ENCODE measurements at regions not wholly inside any gene's neighbourhood (a gene's known extent, or its start where the extent isn't known, plus 50 kb on each side); places are given as distances from the start of the nearest gene placed in this dataset.

GRCh38 chr3:102248981-102249705, 185.7 kb upstream of the ZPLD1 start:
- CTCF ChIA-PET, result interaction anchor here (1.0 to 1.2 kb wide), 2 partner anchors 20 to 34 kb away, joined by 3 read pairs; no protein-coding TSS in a partner anchor

GRCh38 chr3:102255736-102256135, 179.1 kb upstream of the ZPLD1 start:
- ChIA-PET CTCF (interaction anchor here (0.5 kb wide), 1 partner anchor 452 kb away, joined by 4 read pairs; no protein-coding TSS in a partner anchor), POLR2A (ENCODE audit: low non-redundant PET) (no interaction called here)
- no peak for DNase-seq (ENCODE audit: low spot score)
- TF ChIP-seq CTCF (conservative IDR thresholded peaks at IDR 0.05; ENCODE audit: low read depth), result no peak
- no peak overlapping the region for H3K27ac ChIP-seq

More at GRCh38 chr3:102248981-102249705, 185.7 kb upstream of the ZPLD1 start:
- no peak for DNase-seq (ENCODE audit: low spot score)
- POLR2A ChIA-PET (ENCODE audit: low non-redundant PET), result no interaction called here
- TF ChIP-seq CTCF (conservative IDR thresholded peaks at IDR 0.05; ENCODE audit: low read depth), result no peak
- no peak overlapping the region for H3K27ac ChIP-seq

GRCh38 chr3:102258666-102259227, 176.1 kb upstream of the ZPLD1 start:
- no peak for TF ChIP-seq CTCF (conservative IDR thresholded peaks at IDR 0.05; ENCODE audit: low read depth)
- DNase-seq (ENCODE audit: low spot score), result no peak
- CTCF ChIA-PET, result no interaction called here
- H3K27ac ChIP-seq, result no peak overlapping the region
- POLR2A ChIA-PET (ENCODE audit: low non-redundant PET), result no interaction called here

- CTCF ChIA-PET, result no interaction called here
- POLR2A ChIA-PET (ENCODE audit: low non-redundant PET), result no interaction called here
- TF ChIP-seq CTCF (conservative IDR thresholded peaks at IDR 0.05; ENCODE audit: low read depth), result no peak
- H3K27ac ChIP-seq, result no peak overlapping the region
- DNase-seq (ENCODE audit: low spot score), result no peak
Measured at GRCh38 chr3:102259663-102260062, 175.2 kb upstream of the ZPLD1 start.

GRCh38 chr3:102265720-102266119, 169.1 kb upstream of the ZPLD1 start:
- no peak for DNase-seq (ENCODE audit: low spot score)
- ChIA-PET POLR2A (ENCODE audit: low non-redundant PET) (no interaction called here), CTCF (no interaction called here)
- H3K27ac ChIP-seq, result no peak overlapping the region
- TF ChIP-seq CTCF (conservative IDR thresholded peaks at IDR 0.05; ENCODE audit: low read depth), result no peak

GRCh38 chr3:102269406-102269805, 165.4 kb upstream of the ZPLD1 start:
- DNase-seq (ENCODE audit: low spot score), result no peak
- POLR2A ChIA-PET (ENCODE audit: low non-redundant PET), result no interaction called here
- no peak overlapping the region for H3K27ac ChIP-seq
- no peak for TF ChIP-seq CTCF (conservative IDR thresholded peaks at IDR 0.05; ENCODE audit: low read depth)
- CTCF ChIA-PET, result no interaction called here
